ENCODE measurements at regions not wholly inside any gene's neighbourhood (a gene's known extent, or its start where the extent isn't known, plus 50 kb on each side); places are given as distances from the start of the nearest gene placed in this dataset.

- Histone ChIP-seq H3K27ac (ENCODE audit: low read length) (no peak overlapping the region), H3K9me2 (ENCODE audit: insufficient read depth, low read length) (no peaks in the 10 kb centered on the region), H3K36me3 (ENCODE audit: insufficient read depth, low read length) (no peaks in the 10 kb centered on the region), H2AFZ (ENCODE audit: low read depth, low read length) (no peak overlapping the region), H3K79me2 (replicated peaks; ENCODE audit: insufficient read depth, low read length) (no peaks in the 10 kb centered on the region), H3K9me3 (ENCODE audit: low read length) (no peaks in the 10 kb centered on the region), H3K27me3 (ENCODE audit: insufficient read depth, low read depth, low read length) (no peaks in the 10 kb centered on the region), H4K20me1 (ENCODE audit: insufficient read depth) (no peaks in the 10 kb centered on the region), H3K9ac (ENCODE audit: low read length) (no peak overlapping the region), H3K4me2 (ENCODE audit: low read length) (no peak overlapping the region), H3F3A (ENCODE audit: insufficient read depth, low read length, poor library complexity, severe bottlenecking) (no peaks in the 10 kb centered on the region), H3K4me3 (ENCODE audit: low read length) (no peak overlapping the region)
- TF ChIP-seq EZH2 (IDR thresholded peaks at IDR 0.05; ENCODE audit: borderline replicate concordance, insufficient read depth, low read length, poor library complexity, severe bottlenecking), result no peak
- no peak for TF ChIP-seq SMC3 (conservative IDR thresholded peaks at IDR 0.05; ENCODE audit: poor library complexity)
- TF ChIP-seq POLR2AphosphoS5 (IDR thresholded peaks at IDR 0.05), result no peak
- no peak for TF ChIP-seq MXI1 (conservative IDR thresholded peaks at IDR 0.05; ENCODE audit: poor library complexity, severe bottlenecking)
- no peak for TF ChIP-seq RAD21 (conservative IDR thresholded peaks at IDR 0.05)
- no peak for TF ChIP-seq TAF1 (IDR thresholded peaks at IDR 0.05; ENCODE audit: low read depth)
- TF ChIP-seq, protein P1, sequence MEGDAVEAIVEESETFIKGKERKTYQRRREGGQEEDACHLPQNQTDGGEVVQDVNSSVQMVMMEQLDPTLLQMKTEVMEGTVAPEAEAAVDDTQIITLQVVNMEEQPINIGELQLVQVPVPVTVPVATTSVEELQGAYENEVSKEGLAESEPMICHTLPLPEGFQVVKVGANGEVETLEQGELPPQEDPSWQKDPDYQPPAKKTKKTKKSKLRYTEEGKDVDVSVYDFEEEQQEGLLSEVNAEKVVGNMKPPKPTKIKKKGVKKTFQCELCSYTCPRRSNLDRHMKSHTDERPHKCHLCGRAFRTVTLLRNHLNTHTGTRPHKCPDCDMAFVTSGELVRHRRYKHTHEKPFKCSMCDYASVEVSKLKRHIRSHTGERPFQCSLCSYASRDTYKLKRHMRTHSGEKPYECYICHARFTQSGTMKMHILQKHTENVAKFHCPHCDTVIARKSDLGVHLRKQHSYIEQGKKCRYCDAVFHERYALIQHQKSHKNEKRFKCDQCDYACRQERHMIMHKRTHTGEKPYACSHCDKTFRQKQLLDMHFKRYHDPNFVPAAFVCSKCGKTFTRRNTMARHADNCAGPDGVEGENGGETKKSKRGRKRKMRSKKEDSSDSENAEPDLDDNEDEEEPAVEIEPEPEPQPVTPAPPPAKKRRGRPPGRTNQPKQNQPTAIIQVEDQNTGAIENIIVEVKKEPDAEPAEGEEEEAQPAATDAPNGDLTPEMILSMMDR (IDR thresholded peaks at IDR 0.05; ENCODE audit: poor library complexity, severe bottlenecking), result no peak
- TF ChIP-seq REST (IDR thresholded peaks at IDR 0.05; ENCODE audit: borderline replicate concordance), result no peak
- no peak for TF ChIP-seq EP300 (conservative IDR thresholded peaks at IDR 0.05; ENCODE audit: poor library complexity, severe bottlenecking)
Measured at GRCh38 chr1:209105701-209106100, 477.8 kb upstream of the CAMK1G start.

GRCh38 chr1:209106237-209106741 is 477.2 kb upstream of the CAMK1G start:
- H3F3A ChIP-seq (ENCODE audit: insufficient read depth, low read length, poor library complexity, severe bottlenecking), result no peaks in the 10 kb centered on the region
- no peak overlapping the region for H3K9ac ChIP-seq (ENCODE audit: low read length)
- no peak overlapping the region for H3K27ac ChIP-seq (ENCODE audit: low read length)
- no peak for TF ChIP-seq REST (IDR thresholded peaks at IDR 0.05; ENCODE audit: borderline replicate concordance)
- no peak for TF ChIP-seq EP300 (conservative IDR thresholded peaks at IDR 0.05; ENCODE audit: poor library complexity, severe bottlenecking)
- no peak for TF ChIP-seq SMC3 (conservative IDR thresholded peaks at IDR 0.05; ENCODE audit: poor library complexity)
- no peak for TF ChIP-seq RAD21 (conservative IDR thresholded peaks at IDR 0.05)
- TF ChIP-seq, protein P1 (IDR thresholded peaks at IDR 0.05; ENCODE audit: poor library complexity, severe bottlenecking), result no peak
- TF ChIP-seq TAF1 (IDR thresholded peaks at IDR 0.05; ENCODE audit: low read depth), result no peak
- no peak for TF ChIP-seq EZH2 (IDR thresholded peaks at IDR 0.05; ENCODE audit: borderline replicate concordance, insufficient read depth, low read length, poor library complexity, severe bottlenecking)
- no peak for TF ChIP-seq MXI1 (conservative IDR thresholded peaks at IDR 0.05; ENCODE audit: poor library complexity, severe bottlenecking)
- TF ChIP-seq POLR2AphosphoS5 (IDR thresholded peaks at IDR 0.05), result no peak
- H3K79me2 ChIP-seq (replicated peaks; ENCODE audit: insufficient read depth, low read length), result no peaks in the 10 kb centered on the region
- no peaks in the 10 kb centered on the region for H4K20me1 ChIP-seq (ENCODE audit: insufficient read depth)
- H3K9me2 ChIP-seq (ENCODE audit: insufficient read depth, low read length), result no peaks in the 10 kb centered on the region
- H3K36me3 ChIP-seq (ENCODE audit: insufficient read depth, low read length), result no peaks in the 10 kb centered on the region
- no peaks in the 10 kb centered on the region for H3K27me3 ChIP-seq (ENCODE audit: insufficient read depth, low read depth, low read length)
- H3K9me3 ChIP-seq (ENCODE audit: low read length), result no peaks in the 10 kb centered on the region
- no peak overlapping the region for H3K4me2 ChIP-seq (ENCODE audit: low read length)
- no peak overlapping the region for H3K4me3 ChIP-seq (ENCODE audit: low read length)
- no peak overlapping the region for H2AFZ ChIP-seq (ENCODE audit: low read depth, low read length)
